HG02798 (cell line): ENCODE measurements at regions not wholly inside any gene's neighbourhood (a gene's known extent, or its start where the extent isn't known, plus 50 kb on each side); places are given as distances from the start of the nearest gene placed in this dataset.

Experiments
- ATAC-seq: cut with Tn5 transposase; IDR thresholded peaks from one replicate; pipeline ENCODE4 v1.9.1; 2021; ENCODE audit warnings: mild to moderate bottlenecking; ENCODE audit not compliant: unreplicated experiment, poor library complexity

DNA sequence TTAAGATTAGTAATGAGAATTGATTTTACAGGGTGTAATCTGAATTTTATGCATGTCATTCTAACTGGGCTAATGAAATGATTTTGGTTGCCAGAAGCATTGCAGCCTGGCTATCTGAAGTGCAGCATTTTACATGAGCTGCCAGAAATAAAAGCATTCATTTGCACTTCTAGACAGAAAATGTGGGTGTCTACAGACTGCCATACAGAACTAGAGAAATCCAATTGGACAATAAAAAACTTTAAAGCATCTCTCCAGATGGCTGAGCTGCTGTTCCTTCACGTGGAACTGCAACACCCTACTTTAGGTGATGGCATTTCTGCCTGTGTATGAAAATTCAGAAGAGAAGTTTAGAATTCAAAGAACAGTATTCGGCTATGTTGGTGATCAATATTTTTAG, 450.1 kb upstream of the SLITRK1 start:
- ATAC-seq = no peak

DNA sequence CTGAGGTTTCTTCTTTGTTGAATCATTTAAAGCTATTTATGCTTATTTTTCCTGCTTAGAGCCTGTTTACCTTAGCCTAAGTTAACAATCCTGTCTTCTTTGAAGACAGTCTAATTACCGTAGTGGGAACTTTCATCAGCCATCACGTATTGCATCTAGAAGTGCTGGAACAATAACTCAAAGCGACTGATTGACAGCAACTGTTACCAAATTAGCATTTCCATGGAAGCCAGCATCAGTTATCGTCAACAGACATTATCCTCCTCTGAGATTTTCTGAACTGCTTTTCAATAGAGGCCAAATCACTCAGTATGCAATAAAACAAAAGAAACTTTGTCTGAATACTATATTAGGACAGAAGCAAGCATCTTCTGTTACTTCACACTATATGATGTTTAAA, 433.3 kb upstream of the SLITRK1 start:
- no peak for ATAC-seq

DNA sequence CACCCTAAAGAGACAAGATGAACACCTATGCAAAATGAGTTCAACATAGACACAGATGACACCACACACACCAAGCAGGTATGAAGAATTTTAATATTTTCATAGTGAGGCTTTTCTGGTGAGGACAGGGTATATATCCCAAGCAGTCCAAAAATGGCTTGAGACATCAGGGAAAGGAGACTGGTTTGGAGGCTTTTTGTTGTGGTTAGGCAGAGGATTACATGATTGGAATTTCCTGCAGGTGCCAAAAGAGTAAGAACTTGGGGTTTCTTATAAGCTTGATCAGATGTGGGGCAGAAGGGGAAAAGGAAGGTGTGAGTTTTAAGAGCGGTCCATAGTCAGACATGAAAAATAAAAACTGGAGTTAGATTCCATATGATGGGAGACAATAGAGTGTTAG, 420.8 kb upstream of the SLITRK1 start:
- ATAC-seq = no peak

DNA sequence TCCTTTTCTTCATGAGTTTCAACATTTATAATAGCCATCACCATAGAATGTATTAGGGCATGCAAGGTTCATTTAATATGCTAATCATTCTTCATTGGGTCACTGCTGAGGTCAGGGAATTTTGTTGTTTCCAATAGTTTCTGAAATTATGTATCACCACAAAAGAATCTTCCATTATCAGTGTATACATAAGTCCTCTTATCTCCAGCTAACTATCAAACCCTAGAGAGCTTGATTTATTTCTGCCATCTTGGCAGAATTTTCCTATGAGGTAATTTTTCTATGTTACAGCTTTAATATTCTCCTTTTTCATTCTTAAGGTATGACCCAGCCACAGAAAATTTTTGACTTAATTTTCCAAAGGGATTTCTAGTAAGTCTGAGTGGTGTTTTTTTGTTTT, 415.0 kb upstream of the SLITRK1 start:
- ATAC-seq = no peak

DNA sequence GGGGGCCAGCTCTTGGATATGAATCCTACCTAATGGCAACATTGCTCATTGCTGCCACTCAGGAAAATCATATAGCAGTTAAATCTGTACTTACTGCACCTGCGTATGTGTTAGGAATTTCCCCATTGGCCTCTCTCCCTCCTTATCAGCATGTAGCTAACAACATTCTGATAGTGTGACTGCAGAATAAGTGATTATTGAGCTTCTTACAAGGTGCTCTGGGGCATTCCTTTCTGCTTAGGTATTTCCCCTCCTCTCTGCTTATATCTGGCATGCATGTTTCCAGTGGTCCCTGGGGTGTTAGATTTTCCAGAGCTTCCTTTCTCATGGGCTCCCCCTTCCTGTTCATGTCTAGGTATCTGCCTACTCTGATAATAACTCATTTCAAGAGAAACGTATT, 414.1 kb upstream of the SLITRK1 start:
- no peak for ATAC-seq

DNA sequence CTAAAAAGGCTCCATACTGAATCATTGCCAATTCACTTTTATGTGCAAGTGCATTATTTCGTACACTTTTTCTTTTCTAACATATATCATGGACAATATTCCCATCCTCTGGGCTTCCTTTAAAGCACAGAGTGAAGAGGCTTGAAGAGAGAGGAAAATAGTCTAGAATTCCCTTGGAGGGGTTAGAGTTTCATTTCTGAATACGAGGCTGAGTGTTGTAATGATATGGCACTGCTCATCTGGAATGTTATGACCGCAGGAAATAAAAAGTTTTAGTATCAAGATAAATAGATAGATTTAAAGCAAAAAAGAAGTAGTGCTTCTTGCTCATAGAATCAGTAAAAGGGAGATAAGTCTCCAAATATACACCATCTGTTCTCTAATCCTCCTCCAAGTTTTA, 412.3 kb upstream of the SLITRK1 start:
- ATAC-seq = no peak

DNA sequence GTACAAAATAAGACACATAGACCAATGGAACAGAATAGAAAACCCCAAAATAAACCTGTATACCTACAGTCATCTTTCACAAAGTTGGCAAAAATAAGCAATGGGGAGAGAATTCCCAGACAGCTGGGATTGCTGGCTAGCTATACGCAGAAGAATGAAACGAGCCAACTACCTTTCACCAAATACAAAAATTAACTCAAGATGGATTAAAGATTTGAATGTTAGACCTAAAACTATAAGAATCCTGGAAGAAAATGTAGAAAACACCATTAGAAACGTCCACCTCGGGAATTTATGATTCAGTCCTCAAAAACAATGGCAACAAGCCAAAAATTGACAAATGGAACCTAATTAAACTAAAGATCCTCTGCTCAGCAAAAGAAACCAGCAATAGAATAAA, 408.1 kb upstream of the SLITRK1 start:
- no peak for ATAC-seq

DNA sequence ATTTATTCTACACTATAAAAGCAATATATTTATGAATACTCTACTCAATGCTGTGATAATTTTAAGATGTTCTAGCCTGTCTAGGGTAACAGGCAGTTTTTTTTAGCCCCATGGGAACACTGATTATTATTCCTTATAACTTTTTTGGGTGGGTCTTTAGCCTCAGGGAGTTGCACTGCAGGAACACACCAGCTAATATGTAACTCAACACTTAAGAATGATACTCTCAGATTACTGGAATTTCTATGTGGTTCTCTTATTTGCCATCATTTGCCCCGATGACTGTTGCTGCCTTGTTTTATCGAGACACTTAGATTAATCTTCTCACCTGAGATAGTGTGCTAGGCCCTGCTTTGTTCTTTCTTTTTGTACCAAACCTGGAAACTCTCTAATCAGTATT, 396.9 kb upstream of the SLITRK1 start:
- ATAC-seq = no peak

DNA sequence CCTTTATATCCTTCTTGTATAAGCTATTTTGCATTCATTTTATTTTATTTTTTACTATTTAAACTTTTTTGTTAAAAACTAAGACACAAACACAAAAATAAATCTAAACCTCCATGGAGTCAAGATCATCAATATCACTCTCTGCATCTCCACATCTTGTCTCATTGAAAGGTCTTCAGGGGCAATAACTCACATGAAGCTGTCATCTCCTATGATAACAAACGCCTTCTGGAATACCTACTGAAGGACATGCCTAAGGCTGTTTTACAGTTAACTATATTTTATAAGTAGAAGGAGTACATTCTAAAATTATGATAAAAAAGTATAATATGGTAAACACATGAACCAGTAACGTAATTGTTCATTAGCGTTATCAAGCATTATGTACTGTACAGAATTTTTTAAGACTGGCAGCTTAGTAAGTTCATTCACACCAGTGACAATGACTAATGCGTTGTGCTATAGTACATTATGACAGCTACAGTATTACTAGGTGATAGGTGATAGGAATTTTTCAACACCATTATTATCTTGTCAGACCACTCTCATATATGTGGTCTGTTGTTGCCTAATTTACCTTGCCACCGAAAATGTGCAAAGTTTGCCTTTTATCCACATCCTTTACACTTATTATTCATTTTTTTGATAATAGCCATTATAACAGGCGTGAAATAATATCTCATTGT, 390.7 kb upstream of the SLITRK1 start:
- no peak for ATAC-seq

DNA sequence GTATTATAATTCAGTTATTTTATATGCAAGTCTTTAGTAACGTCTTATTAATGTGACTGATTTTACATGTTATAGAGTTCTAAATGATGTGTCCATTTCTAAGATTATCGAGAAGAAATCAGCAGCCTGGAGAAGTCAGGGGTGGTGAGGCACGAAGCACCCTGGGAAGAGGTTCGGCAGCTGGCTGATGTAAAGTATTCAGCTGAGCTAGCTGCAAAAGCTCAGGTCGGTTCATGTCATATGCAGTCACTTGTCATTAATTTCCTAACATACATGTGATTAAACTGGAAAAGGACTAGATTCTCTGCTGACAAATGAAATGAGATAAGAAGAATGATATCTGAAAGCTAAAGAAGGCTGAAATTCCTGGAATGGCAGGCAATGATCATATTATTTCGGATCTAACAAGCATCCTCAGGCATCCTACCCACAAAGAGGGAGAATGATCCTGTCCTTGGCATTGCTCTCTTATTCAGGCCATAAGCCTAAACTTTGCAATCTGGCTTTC, 383.0 kb upstream of the SLITRK1 start:
- no peak for ATAC-seq

DNA sequence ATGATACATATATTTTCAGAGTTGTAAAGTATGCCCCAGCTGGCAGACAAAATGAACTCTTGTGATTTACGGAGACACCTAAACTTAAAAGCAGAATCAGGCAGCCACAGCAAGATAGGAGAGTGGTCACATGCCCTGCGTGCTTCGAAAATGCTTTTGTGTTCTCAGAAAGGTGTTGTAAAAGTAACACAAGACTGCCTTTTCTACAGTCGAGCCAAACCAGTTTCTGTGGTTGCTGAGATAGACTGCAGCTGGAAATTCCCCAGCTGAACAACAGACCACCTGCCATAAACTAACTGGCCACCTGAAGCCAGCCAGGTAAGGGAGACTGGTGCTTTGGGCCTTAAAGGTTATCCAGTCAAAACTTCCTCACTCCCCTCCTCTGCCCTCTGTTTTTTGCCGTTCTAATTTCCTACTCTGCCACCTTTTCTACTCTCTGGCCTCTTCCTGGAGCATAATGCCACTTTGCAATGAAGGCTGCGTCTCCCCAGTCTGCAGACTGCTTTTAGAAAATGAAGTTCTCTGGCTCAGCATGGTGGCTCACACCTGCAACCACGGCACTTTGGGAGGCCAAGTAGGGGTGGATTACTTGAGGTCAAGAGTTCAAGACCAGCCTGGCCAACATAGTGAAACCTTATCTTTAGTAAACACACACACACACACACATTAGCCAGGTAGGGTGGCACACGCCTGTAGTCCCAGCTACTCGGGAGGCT, 381.2 kb upstream of the SLITRK1 start:
- ATAC-seq = no peak

DNA sequence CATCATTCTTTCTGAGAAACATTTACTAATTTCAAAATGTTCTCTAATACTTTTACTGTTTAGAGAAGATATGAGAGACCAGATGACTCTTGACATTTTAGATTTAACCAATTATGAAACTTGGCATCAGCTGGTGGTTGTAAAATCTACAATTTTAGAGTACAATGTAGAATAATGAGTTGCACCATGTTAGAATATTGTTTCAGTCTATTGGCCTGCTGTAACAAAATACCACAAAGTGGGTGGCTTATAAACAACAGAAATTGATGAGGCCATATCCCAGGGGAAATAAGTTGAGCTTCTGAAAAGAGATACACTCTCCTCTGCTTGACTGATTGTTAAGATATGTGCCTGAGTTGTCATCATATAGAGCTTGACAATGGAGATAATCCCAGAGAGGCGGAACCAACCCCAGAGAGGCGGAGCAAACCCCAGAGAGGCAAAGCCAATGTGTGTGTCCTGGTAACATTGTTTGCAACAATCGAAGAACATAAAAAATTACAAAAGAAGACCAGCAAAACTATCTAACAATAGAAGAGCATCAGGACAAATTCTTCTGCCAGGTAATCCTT, 373.0 kb upstream of the SLITRK1 start:
- no peak for ATAC-seq

DNA sequence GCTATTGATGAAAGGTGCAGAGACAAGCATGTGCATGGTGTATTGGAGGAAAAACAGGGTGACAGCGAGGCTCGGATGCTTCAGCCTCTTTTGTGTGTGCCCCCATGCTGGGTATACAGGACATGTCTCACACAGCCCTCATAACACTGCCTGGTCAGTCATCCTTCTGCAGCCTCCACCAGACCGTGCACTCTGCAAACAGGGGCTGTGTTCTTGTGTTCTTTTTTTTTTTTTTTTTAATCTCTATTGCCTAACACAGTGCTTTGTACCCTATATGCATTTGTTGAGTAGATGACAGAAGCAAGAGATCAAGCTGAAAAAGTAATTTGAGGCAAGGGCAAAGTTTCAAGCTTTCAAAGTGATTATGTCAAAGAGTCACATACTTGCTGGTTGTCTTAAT, 367.2 kb upstream of the SLITRK1 start:
- no peak for ATAC-seq

DNA sequence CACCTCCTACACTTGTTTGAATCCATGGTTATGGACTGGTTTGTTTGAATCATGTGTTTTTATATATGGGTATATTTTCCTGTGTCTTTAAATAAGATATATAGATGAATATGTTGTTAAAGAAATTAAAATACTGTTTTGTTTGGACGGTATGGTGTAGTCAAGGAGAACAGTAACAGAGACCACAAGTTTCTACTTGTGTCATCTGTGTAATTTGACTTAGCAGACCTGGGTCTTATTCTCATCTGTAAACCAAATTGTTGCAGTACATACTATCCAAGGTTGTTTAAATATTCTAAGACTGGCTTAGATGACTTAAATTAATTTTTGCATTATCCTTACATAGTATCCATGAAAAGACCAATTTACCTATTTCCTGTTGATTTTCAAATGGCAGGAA, 361.1 kb upstream of the SLITRK1 start:
- no peak for ATAC-seq

DNA sequence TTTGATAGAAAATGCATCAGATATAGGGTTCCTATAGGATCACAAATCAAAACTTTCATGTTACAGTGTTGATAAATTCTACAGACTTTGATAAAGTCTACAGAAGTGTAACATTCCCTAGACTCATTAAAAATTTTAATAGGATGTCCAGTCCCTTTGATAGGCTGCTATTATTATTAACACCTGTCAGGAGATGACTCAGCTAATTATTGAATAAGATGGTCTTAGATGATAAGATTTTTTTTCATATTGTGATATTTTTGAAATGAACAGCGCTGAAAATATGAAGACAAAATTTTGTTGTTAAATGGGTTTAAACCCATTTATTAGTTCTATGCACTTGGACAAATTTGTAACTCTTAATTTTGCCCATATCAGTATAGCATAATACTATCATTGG, 356.8 kb upstream of the SLITRK1 start:
- ATAC-seq = no peak

DNA sequence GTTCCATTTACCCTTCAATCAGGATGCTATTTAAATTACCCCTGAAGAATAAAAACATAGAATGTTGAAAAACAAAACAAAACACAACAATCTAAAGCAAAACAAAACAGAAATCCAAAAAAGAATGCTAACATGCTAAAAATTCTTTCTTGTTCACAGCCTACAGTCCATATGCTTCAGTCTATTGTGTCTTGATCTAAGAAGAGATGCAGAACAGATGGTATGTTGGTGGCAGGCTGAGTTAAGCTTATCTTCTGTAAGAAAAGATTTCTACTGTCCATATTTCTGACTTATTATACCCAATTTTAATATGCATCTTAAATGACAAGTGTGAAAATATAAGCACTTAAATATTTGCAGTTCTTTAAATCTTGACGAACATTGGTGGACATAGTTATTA, 356.1 kb upstream of the SLITRK1 start:
- no peak for ATAC-seq

DNA sequence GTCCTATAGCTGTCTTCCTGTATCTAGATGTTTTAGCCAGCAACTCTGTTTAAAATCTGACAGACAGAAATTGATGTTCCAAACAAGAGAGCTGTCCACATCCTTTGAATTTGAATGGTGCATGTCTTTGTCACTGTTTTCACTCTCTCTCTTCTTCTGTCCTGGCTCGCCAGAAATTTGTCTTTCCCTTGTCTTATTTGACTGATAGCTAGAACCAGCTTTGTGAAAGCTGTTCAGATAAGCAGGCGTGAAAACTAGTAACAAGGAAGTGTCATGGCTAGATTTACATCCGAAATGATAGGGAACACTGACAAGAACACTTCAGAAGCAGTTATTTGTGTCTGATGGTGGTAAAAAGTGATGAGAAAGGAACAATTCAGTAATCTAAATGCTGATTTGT, 354.9 kb upstream of the SLITRK1 start:
- ATAC-seq = no peak

DNA sequence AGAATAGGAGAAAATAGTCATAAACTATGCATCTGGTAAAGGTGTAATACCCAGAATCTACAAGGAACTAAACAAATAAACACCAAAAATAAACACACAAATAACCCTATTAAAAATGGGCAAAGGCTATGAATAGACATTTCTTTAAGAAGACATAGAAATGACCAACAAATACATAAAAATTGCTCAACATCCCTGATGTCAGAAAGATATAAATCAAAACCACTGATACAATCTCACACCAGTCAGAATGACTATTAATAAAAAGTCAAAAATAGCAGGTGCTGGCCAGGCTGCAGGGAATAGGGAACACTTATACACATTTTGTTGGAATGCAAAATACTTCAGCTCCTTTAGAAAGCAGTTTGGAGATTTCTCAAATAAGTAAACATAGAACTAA, 352.1 kb upstream of the SLITRK1 start:
- ATAC-seq = no peak

DNA sequence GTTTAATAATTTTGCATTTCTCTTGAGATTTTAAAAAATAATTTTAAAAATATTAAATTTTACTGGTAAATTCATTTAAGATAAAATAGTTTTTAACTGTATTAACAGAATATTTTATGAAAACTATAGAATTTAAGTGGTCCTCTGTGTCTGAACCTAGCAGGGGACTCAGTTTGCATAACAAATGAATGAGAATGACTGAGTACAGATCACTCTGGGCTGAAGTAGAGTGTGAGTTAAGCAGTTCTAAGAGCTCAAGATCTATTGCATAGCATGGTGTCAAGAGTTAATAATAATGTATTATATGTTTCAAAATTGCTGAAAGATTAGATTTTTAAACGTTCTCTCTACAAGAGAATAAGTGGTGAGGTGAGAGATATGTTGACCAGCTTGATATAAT, 348.3 kb upstream of the SLITRK1 start:
- ATAC-seq = no peak

DNA sequence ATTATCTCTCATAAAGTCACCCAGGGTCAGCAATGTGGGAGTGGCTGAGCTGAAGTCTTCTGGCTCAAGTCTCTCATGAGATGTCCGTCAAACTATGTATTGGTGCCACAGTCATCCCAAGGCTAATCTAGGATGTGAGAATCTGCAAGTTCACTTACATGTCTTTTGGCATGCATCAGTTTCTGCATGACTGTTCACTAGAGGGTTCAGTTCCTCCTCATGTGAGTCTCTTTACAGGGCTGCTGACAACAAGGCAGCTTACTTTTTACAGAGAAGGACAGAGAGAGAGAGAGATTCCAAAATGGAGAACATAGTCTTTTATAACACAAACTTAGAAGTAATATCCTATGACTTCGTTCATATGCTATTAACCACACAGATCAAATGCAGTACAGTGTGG, 328.8 kb upstream of the SLITRK1 start:
- no peak for ATAC-seq

DNA sequence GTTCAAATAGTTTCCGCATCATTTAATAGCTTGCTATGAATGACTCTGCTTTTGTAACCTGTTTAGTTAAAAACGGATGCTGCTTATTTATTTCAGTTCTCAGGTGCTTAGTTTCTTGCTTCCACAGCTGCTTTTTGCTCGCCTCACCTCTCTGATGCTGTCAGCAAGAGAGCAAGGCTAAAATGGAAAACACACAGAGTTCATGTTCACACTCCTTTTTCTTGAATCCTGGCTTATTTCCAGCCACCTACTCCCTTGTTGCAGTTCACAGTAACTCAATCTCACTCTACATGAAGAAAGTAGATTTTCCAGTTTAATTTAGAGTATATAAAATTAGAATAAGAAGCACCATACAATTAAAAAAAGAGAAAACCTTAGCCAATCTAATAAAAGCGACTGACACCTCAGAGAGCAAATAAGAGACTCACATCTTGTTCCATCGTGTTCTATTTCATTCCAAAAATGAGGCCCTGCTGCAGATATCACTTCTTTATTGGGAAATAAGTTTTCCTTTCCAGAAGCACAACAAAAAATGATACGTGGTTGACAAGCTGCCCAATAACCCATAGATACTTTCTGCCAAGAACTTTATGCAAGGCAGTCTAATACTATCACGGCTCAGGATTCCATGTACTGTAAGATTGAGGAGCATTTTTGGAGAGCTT, 326.1 kb upstream of the SLITRK1 start:
- ATAC-seq = no peak
